Smooth muscle cell (in vitro differentiated cells): ENCODE measurements at regions not wholly inside any gene's neighbourhood (a gene's known extent, or its start where the extent isn't known, plus 50 kb on each side); places are given as distances from the start of the nearest gene placed in this dataset.

Experiments
- DNase-seq: peaks from one replicate; lab custom pipeline; 2025; ENCODE audit not compliant: unreplicated experiment; lab: John Stamatoyannopoulos, UW
- H2AFZ ChIP-seq: fragments of 200-600 bp; sonication (generic); 2 replicates; pipeline ENCODE4 v1.6.0; 2016; ENCODE audit warnings: antibody characterized with exemption, low read depth, mild to moderate bottlenecking
- H3F3A ChIP-seq: fragments of 200-600 bp; sonication (generic); 2 replicates; pipeline ENCODE4 v1.6.0; 2017; ENCODE audit warnings: antibody characterized with exemption, low read depth
- H3K27ac ChIP-seq: fragments of 200-600 bp; sonication (generic); 2 replicates; pipeline ENCODE4 v1.5.1; 2016; ENCODE audit warnings: low read depth, mild to moderate bottlenecking
- H3K27me3 ChIP-seq: fragments of 200-600 bp; sonication (generic); 2 replicates; pipeline ENCODE4 v1.6.1; 2016; ENCODE audit warnings: low read depth, mild to moderate bottlenecking
- H3K36me3 ChIP-seq: fragments of 200-600 bp; sonication (generic); 2 replicates; pipeline ENCODE4 v1.5.1; 2016; ENCODE audit warnings: low read depth
- H3K4me1 ChIP-seq: fragments of 200-600 bp; sonication (generic); 2 replicates; pipeline ENCODE4 v1.5.1; 2016; ENCODE audit warnings: low read depth
- H3K4me2 ChIP-seq: fragments of 200-600 bp; sonication (generic); 2 replicates; pipeline ENCODE4 v1.6.0; 2016; ENCODE audit warnings: mild to moderate bottlenecking
- H3K4me3 ChIP-seq: fragments of 200-600 bp; sonication (generic); 2 replicates; pipeline ENCODE4 v1.5.1; 2016; ENCODE audit warnings: mild to moderate bottlenecking
- H3K79me2 ChIP-seq: fragments of 200-600 bp; sonication (generic); 2 replicates; pipeline ENCODE4 v1.6.0; 2016; ENCODE audit warnings: low read depth, mild to moderate bottlenecking
- H3K9ac ChIP-seq: fragments of 200-600 bp; sonication (generic); 2 replicates; pipeline ENCODE4 v1.6.0; 2016; ENCODE audit warnings: low read depth
- H3K9me3 ChIP-seq: fragments of 200-600 bp; sonication (generic); replicated peaks from 2 replicates; pipeline ENCODE4 v1.5.1; 2016; ENCODE audit warnings: low read depth
- H4K20me1 ChIP-seq: fragments of 200-600 bp; sonication (generic); 2 replicates; pipeline ENCODE4 v1.6.0; 2016; ENCODE audit warnings: low read depth
- CTCF ChIP-seq: fragments of 200-600 bp; sonication (generic); IDR thresholded peaks from 2 replicates; pipeline ENCODE4 v1.5.1; 2017; ENCODE audit warnings: borderline replicate concordance, mild to moderate bottlenecking, antibody characterized with exemption; ENCODE audit not compliant: insufficient read depth, poor library complexity, severe bottlenecking
- WGBS: methylation state at CpG from one replicate; pipeline ENCODE4 v1.1.7; 2016; ENCODE audit warnings: low lambda C conversion rate; 5-methylcytosine and 5-hydroxymethylcytosine counted together

- H3K27ac ChIP-seq: no peak overlapping the region
- H3K4me2 ChIP-seq: no peak overlapping the region
- WGBS: 92% methylated on average over 13 of the region's 13 CpGs
- H3K36me3 ChIP-seq: no peaks in the 10 kb centered on the region
- DNase-seq: no peak
- peaks cover 2% of the 10 kb centered on the region for H3K4me1 ChIP-seq
- H3K27me3 ChIP-seq: no peaks in the 10 kb centered on the region
- no peak overlapping the region for H2AFZ ChIP-seq
- no peaks in the 10 kb centered on the region for H4K20me1 ChIP-seq
- peaks cover 2% of the 10 kb centered on the region for H3F3A ChIP-seq
- H3K9me3 ChIP-seq: no peaks in the 10 kb centered on the region
- TF ChIP-seq CTCF: no peak
- H3K79me2 ChIP-seq: no peaks in the 10 kb centered on the region
- no peak overlapping the region for H3K9ac ChIP-seq
- H3K4me3 ChIP-seq: no peak overlapping the region
These were observed 54.0 kb upstream of the SNX9 start for GRCh38 chr6:157768863-157769551.

GRCh38 chr6:157769776-157770426 lies 53.1 kb upstream of the SNX9 start:
- Histone ChIP-seq H3K4me3 (no peak overlapping the region), H3K27ac (no peak overlapping the region), H2AFZ (no peak overlapping the region), H3K36me3 (no peaks in the 10 kb centered on the region), H3F3A (no peaks in the 10 kb centered on the region), H3K9me3 (no peaks in the 10 kb centered on the region), H3K9ac (no peak overlapping the region), H3K79me2 (no peaks in the 10 kb centered on the region), H3K4me2 (no peak overlapping the region), H3K27me3 (no peaks in the 10 kb centered on the region), H4K20me1 (no peaks in the 10 kb centered on the region), H3K4me1 (no peaks in the 10 kb centered on the region)
- no peak for DNase-seq
- 92% methylated on average over 10 of the region's 10 CpGs for WGBS
- no peak for TF ChIP-seq CTCF

GRCh38 chr6:157770946-157771345 lies 52.1 kb upstream of the SNX9 start:
- Histone ChIP-seq H3K4me3 (no peak overlapping the region), H3K4me1 (no peaks in the 10 kb centered on the region), H3F3A (no peaks in the 10 kb centered on the region), H3K27ac (no peak overlapping the region), H3K79me2 (no peaks in the 10 kb centered on the region), H2AFZ (no peak overlapping the region), H3K9ac (no peak overlapping the region), H3K27me3 (no peaks in the 10 kb centered on the region), H3K9me3 (no peaks in the 10 kb centered on the region), H3K36me3 (no peaks in the 10 kb centered on the region), H4K20me1 (no peaks in the 10 kb centered on the region), H3K4me2 (no peak overlapping the region)
- no peak for DNase-seq
- 68% methylated on average over 1 of the region's 1 CpG for WGBS
- TF ChIP-seq CTCF: no peak

GRCh38 chr6:157772820-157773219 lies 50.2 kb upstream of the SNX9 start:
- no peak for DNase-seq
- Histone ChIP-seq H3K9me3 (no peaks in the 10 kb centered on the region), H2AFZ (no peak overlapping the region), H3K27ac (no peak overlapping the region), H3K36me3 (no peaks in the 10 kb centered on the region), H4K20me1 (no peaks in the 10 kb centered on the region), H3K4me1 (no peaks in the 10 kb centered on the region), H3K4me2 (no peak overlapping the region), H3F3A (no peaks in the 10 kb centered on the region), H3K4me3 (no peak overlapping the region), H3K27me3 (no peaks in the 10 kb centered on the region), H3K79me2 (no peaks in the 10 kb centered on the region), H3K9ac (no peak overlapping the region)
- no peak for TF ChIP-seq CTCF
- WGBS: 62% methylated on average over 10 of the region's 10 CpGs
